Skin epidermis (tissue), 12 donors: ENCODE measurements at regions not wholly inside any gene's neighbourhood (a gene's known extent, or its start where the extent isn't known, plus 50 kb on each side); places are given as distances from the start of the nearest gene placed in this dataset.
"Not testable (repeated sequence)": the region's sequence is repeated elsewhere in the genome, so short reads cannot be mapped to it uniquely, and the experiment has no call there.

Experiments
- H3K27ac ChIP-seq, 21 experiments: fragments of 200-600 bp; sonication (generic) in 11 of 21; one replicate each; pipeline ENCODE4 v1.5.0; 2020; ENCODE audit warnings: mild to moderate bottlenecking in 3 of 21, inconsistent platforms in 2 of 21, moderate library complexity in 2 of 21
- H3K4me3 ChIP-seq, 7 experiments: fragments of 200-600 bp; sonication (generic) in 2 of 7; one replicate each; pipeline ENCODE4 v1.5.0; 2020; ENCODE audit warnings: inconsistent platforms in 2 of 7, mild to moderate bottlenecking in 2 of 7, moderate library complexity in 1 of 7

- H3K27ac ChIP-seq, H3K4me3 ChIP-seq: not testable (repeated sequence)
Measured at GRCh38 chr6:26795474-26796307, 136.1 kb upstream of the ZNF322 start.

GRCh38 chr6:26799903-26800633 is 140.5 kb upstream of the ZNF322 start:
- not testable (repeated sequence) for H3K4me3 ChIP-seq, H3K27ac ChIP-seq

DNA sequence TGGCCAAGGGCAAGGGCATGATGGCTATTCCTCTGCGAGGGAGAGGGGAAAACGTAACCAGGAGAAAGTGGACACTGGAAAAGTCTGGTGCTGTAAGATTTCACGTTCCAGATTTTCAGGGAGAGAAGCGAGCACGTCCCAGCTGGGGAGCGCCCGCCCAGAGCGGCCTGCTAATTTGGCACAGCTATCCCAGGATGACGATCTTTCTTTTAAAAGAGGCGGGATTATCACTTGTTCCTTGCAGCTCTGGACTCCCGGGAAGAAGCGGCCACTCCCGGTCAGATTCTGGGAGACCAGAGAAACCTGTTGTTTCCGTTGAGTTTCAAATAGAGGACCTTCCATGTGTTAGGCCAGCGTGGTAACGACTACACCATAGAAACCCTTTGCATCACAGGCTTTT is 144.2 kb upstream of the ZNF322 start:
- H3K4me3 ChIP-seq, H3K27ac ChIP-seq: not testable (repeated sequence)

GRCh38 chr6:26811486-26812116 is 152.1 kb upstream of the ZNF322 start:
- not testable (repeated sequence) for H3K4me3 ChIP-seq, H3K27ac ChIP-seq

GRCh38 chr6:26818640-26819225 is 159.2 kb upstream of the ZNF322 start:
- H3K27ac ChIP-seq, H3K4me3 ChIP-seq: not testable (repeated sequence)

GRCh38 chr6:26827965-26828364 is 168.4 kb upstream of the ZNF322 start:
- not testable (repeated sequence) for H3K27ac ChIP-seq, H3K4me3 ChIP-seq

- not testable (repeated sequence) for H3K4me3 ChIP-seq, H3K27ac ChIP-seq
Measured at GRCh38 chr6:26829480-26829879, 169.9 kb upstream of the ZNF322 start.

- not testable (repeated sequence) for H3K4me3 ChIP-seq, H3K27ac ChIP-seq
Measured at GRCh38 chr6:26830992-26831391, 171.4 kb upstream of the ZNF322 start.

- H3K27ac ChIP-seq, H3K4me3 ChIP-seq: not testable (repeated sequence)
Measured at GRCh38 chr6:26835707-26836106, 176.2 kb upstream of the ZNF322 start.

DNA sequence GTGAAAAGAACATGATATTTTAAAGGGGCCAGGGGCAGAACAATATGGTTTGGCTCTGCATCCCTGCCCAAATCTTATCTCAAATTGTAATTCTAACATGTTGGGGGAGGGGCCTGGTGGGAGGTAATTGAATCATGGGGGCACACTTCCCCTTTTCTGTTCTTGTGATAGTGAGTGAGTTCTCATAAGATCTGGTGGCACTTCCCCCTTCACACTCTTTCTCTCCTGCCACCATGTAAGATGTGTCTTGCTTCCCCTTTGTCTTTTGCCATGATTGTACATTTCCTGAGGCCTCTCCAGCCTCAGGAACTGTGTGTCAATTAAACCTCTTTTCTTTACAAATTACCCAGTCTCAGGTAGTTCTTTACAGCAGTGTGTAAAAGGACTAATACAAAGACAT is 177.1 kb upstream of the ZNF322 start:
- H3K4me3 ChIP-seq, H3K27ac ChIP-seq: not testable (repeated sequence)

DNA sequence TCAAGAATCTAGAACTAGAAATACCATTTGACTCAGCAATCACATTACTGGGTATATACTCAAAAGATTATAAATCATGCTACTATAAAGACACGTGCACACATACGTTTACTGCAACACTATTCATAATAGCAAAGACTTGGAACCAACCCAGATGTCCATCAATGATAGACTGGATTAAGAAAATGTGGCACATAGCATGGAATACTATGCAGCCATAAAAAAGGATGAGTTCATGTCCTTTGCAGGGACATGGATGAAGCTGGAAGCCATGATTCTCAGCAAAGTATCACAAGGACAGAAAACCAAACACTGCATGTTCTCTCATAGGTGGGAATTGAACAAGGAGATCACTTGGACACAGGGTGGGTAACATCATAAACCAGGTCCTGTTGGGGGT is 185.3 kb upstream of the ZNF322 start:
- not testable (repeated sequence) for H3K27ac ChIP-seq, H3K4me3 ChIP-seq

DNA sequence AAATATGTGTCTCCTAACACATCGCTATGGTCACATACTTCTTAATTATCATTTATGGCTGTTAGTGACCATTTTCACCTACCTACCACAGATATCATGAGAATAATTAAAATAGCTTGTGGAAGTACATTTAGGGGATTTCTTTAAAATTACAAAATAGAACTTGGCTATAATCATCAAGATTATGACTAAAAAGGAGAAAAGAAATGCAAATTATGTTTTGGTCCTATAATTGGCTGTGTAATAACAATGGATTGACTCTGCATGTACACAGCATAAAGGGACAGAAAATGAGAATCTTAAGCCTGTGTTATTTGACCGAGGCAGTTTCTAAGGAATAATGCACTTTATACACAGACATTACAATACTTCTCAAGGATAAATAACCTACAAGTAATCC is 197.7 kb upstream of the ZNF322 start:
- H3K4me3 ChIP-seq, H3K27ac ChIP-seq: not testable (repeated sequence)

DNA sequence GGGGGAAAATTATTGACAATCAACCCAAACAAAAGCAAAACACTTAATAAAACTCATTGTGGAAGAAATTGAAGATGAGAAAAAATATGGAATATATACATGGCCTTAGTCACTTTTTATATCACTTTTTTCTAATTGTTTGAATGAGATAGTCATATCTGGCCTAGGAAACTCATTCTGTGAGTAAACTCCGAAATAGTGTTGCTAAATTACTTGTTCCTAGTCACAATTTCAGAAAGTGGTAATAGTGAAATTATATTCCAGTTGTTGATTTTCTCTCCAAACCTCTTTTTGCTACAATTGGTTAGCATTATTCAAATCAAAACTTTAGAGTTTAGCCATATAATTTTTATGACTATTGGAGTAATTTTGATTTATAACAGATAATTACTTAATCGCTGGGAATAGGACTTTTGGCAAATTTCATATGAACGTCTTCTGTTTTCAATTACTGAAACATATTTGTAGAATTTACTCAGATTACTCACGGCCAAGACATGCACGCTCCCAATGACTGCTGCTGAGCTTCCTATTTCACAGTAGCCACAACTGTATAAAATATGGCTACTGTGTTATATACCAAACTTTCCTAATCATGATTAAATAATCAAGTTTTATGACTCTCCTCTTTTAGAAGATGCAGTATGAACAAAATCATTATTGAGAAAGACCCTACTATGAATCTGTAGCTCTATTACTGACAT is 199.7 kb upstream of the ZNF322 start:
- H3K4me3 ChIP-seq, H3K27ac ChIP-seq: not testable (repeated sequence)

- not testable (repeated sequence) for H3K4me3 ChIP-seq, H3K27ac ChIP-seq
Measured at GRCh38 chr6:26859771-26860163, 200.2 kb upstream of the ZNF322 start.

DNA sequence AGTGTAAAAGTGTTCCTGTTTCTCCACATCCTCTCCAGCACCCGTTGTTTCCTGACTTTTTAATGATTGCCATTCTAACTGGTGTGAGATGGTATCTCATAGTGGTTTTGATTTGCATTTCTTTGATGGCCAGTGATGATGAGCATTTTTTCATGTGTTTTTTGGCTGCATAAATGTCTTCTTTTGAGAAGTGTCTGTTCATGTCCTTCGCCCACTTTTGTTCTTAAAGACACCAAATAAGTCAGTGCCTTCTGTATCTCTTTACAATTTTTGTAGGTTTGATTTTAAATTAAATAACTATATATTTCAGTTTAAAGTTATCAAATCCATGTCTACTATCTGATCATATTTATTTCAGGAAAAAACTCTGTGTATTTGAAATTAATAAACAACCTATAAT is 202.4 kb upstream of the ZNF322 start:
- H3K4me3 ChIP-seq, H3K27ac ChIP-seq: not testable (repeated sequence)

- H3K4me3 ChIP-seq, H3K27ac ChIP-seq: not testable (repeated sequence)
Measured at GRCh38 chr6:26863641-26864040, 204.1 kb upstream of the ZNF322 start.

DNA sequence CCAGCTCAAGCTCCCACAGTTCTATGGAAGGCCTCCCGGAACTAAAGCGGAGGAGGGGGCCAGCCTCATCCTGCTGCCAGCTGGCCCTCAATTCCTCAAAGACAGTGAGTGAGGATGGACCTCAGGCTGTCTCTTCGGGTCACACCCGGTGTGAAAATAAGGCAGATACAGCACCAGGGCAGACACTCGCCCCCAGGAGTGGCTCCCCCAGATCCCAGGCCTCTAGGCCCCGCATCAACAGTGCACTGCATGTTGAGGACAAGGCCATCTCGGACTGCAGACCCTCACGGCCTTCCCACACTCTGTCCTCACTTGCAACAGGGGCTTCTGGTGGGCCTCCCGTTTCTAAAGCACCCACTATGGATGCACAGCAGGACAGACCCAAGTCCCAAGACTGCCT is 239.2 kb upstream of the ZNF322 start:
- not testable (repeated sequence) for H3K4me3 ChIP-seq, H3K27ac ChIP-seq

GRCh38 chr6:26924206-26924605 is 264.7 kb upstream of the ZNF322 start:
- not testable (repeated sequence) for H3K27ac ChIP-seq

DNA sequence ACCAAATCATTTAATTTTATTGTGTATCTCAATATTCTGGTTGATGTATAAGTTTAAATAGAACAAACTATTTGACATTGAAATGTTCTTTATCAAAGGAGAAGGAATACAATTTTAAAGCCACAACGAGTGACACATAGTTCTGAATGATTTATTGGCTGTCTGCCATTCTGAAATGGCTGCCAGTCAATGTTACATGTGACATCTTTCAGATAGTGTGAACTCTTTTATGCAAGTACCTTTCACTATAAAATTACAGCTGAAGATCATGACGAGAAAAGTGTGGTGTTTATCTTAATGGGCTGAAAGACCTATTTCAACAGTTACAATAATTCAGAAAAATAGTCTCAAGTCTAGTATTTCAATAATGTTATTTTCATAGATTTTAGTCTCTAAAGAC is 268.6 kb upstream of the ZNF322 start:
- not testable (repeated sequence) for H3K4me3 ChIP-seq, H3K27ac ChIP-seq

More at GRCh38 chr6:26924206-26924605, 264.7 kb upstream of the ZNF322 start:
- not testable (repeated sequence) for H3K4me3 ChIP-seq

DNA sequence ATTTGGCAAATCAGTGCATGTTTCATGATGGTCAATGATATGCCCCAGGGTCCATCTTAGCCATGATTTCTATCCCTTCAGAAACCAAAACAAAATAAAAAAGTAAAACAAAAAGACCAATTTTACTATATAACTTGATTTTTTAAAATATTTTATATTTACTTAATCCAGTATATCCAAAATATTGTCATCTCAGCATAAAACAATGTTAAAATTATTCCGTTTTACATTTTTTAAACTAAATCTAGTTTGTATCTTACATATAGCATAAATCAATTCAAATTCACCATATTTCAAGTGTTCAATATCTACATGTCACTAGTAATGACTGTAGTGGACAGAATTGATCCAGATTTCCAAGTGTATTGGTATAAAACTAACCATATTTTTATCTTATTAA is 277.7 kb upstream of the ZNF322 start:
- not testable (repeated sequence) for H3K27ac ChIP-seq, H3K4me3 ChIP-seq
